GM23248 (cell line): ENCODE measurements at regions not wholly inside any gene's neighbourhood (a gene's known extent, or its start where the extent isn't known, plus 50 kb on each side); places are given as distances from the start of the nearest gene placed in this dataset.

ENCODE experiments used
- DNase-seq: peaks from one replicate; pipeline ENCODE4 v3.0.0-alpha.2; 2015
- H2AFZ ChIP-seq: fragments of 200-600 bp; sonication (generic); 2 replicates; pipeline ENCODE4 v1.6.1; 2016; ENCODE audit warnings: antibody characterized with exemption
- H3F3A ChIP-seq: fragments of 200-600 bp; sonication (generic); 2 replicates; pipeline ENCODE4 v1.6.1; 2016; ENCODE audit warnings: mild to moderate bottlenecking, antibody characterized with exemption, mixed run types; ENCODE audit not compliant: insufficient read depth
- H3K27ac ChIP-seq: fragments of 200-600 bp; sonication (generic); 2 replicates; pipeline ENCODE4 v1.5.1; 2016; ENCODE audit warnings: mild to moderate bottlenecking
- H3K27me3 ChIP-seq: fragments of 200-600 bp; sonication (generic); replicated peaks from 2 replicates; pipeline ENCODE4 v1.6.1; 2016; ENCODE audit warnings: mild to moderate bottlenecking; ENCODE audit not compliant: insufficient read depth
- H3K36me3 ChIP-seq: fragments of 200-600 bp; sonication (generic); 2 replicates; pipeline ENCODE4 v1.6.1; 2016; ENCODE audit warnings: low read depth, mild to moderate bottlenecking
- H3K4me1 ChIP-seq: fragments of 200-600 bp; sonication (generic); 2 replicates; pipeline ENCODE4 v1.6.1; 2016; ENCODE audit warnings: mild to moderate bottlenecking; ENCODE audit not compliant: insufficient read depth
- H3K4me2 ChIP-seq: fragments of 200-600 bp; sonication (generic); one replicate; pipeline ENCODE4 v1.6.1; 2016; ENCODE audit warnings: mild to moderate bottlenecking; ENCODE audit not compliant: unreplicated experiment
- H3K4me3 ChIP-seq: fragments of 200-600 bp; sonication (generic); 2 replicates; pipeline ENCODE4 v1.5.1; 2016; ENCODE audit warnings: mild to moderate bottlenecking
- H3K79me2 ChIP-seq: fragments of 200-600 bp; sonication (generic); 2 replicates; pipeline ENCODE4 v1.6.1; 2016; ENCODE audit warnings: mild to moderate bottlenecking; ENCODE audit not compliant: insufficient read depth
- H3K9ac ChIP-seq: fragments of 200-600 bp; sonication (generic); 2 replicates; pipeline ENCODE4 v1.6.1; 2016; ENCODE audit warnings: mild to moderate bottlenecking
- H3K9me2 ChIP-seq: fragments of 200-600 bp; sonication (generic); 2 replicates; pipeline ENCODE4 v1.6.1; 2016; ENCODE audit warnings: mixed run types, mild to moderate bottlenecking, moderate library complexity; ENCODE audit not compliant: insufficient read depth
- H3K9me3 ChIP-seq: fragments of 200-600 bp; sonication (generic); one replicate; pipeline ENCODE4 v1.6.1; 2017; ENCODE audit warnings: low read depth
- H4K20me1 ChIP-seq: fragments of 200-600 bp; sonication (generic); 2 replicates; pipeline ENCODE4 v1.6.0; 2016; ENCODE audit not compliant: insufficient read depth
- EZH2 ChIP-seq: fragments of 200-600 bp; sonication (generic); IDR thresholded peaks from 2 replicates; pipeline ENCODE4 v1.6.1; 2018; ENCODE audit warnings: antibody characterized with exemption, mild to moderate bottlenecking; ENCODE audit not compliant: insufficient read depth, poor library complexity, severe bottlenecking
- EZH2phosphoT487 ChIP-seq: fragments of 200-600 bp; sonication (generic); IDR thresholded peaks from 2 replicates; pipeline ENCODE4 v1.6.1; 2018; ENCODE audit warnings: antibody characterized with exemption, moderate library complexity, mild to moderate bottlenecking, low read depth; ENCODE audit not compliant: insufficient read depth
- WGBS, 2 experiments: methylation state at CpG; one replicate each; pipeline ENCODE4 v1.1.6; 2015 to 2017; ENCODE audit warnings: low lambda C conversion rate in 2 of 2, low coverage in 1 of 2; ENCODE audit errors: missing lambda C conversion rate in 2 of 2; 5-methylcytosine and 5-hydroxymethylcytosine counted together
- in situ Hi-C: fragments of 300-500 bp; cut with MboI; formaldehyde crosslinking; loops from 2 replicates; pipeline ENCODE4 v1.15.0; 2020

DNA sequence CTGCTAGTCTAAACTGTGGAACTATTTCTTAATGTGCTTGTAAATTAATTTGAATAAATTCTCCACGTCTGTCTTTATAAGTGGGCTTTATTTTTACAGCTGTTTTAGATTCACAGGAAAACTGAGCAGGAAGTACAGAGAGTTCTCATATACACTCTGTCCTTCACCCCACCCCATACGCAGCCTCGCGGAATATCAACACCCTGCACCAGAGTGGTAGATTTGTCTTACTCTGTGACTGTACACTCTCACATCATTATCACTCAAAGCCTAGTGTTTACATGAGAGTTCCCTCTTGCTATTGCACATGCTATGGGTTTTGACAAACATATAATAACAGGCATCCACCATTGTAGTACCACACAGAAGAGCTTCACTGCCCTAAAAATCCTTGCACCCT lies 179.7 kb upstream of the DAB2 start:
- H2AFZ ChIP-seq = no peak overlapping the region
- TF ChIP-seq EZH2 (no peak), EZH2phosphoT487 (no peak)
- no peaks in the 10 kb centered on the region for H3K27me3 ChIP-seq
- no peaks in the 10 kb centered on the region for H4K20me1 ChIP-seq
- no peaks in the 10 kb centered on the region for H3K9me2 ChIP-seq
- H3K36me3 ChIP-seq = no peaks in the 10 kb centered on the region
- no peaks in the 10 kb centered on the region for H3K79me2 ChIP-seq
- no peaks in the 10 kb centered on the region for H3F3A ChIP-seq
- H3K9ac ChIP-seq = no peak overlapping the region
- no peak for DNase-seq
- no peaks in the 10 kb centered on the region for H3K9me3 ChIP-seq
- H3K4me3 ChIP-seq = no peak overlapping the region
- WGBS, 2 experiments = 39 to 44% methylated on average over 4 of the region's 4 CpGs
- H3K4me2 ChIP-seq = no peak overlapping the region
- no peak overlapping the region for H3K27ac ChIP-seq
- in situ Hi-C loops = no loop called here
- H3K4me1 ChIP-seq = peaks cover 6% of the 10 kb centered on the region; the same call in 1 of the 2 replicates

DNA sequence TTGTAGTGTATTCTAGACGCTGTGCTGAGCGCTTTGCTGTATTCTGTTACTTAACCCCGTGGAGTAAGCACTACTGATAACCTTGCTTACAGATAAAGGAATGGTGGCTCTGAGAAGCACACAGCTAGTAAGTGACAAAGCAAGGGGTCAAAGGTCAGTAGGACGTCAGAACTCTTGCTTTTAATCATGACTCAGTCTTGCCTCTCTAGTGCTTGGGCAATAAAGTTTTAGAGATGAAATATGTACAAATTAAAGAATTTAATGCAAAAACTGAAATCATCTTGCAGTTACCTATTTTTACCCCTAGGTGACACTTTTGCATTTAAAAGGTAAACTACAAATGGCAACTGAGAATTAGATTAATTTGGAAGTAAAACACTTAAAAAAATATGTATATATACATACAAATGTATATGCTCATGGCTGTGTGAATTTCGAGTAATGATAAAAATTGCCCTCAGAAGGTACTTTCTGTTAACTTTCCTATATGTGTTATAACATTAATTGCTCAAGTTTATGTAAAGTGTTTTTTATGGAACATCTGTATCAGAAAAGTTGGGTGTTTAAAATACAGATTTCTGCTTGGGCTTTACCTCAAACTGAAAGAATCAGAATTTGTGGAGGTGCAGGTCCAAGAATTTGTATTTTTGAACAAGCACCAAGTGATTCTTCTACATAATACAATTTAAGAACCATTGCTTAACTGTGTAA lies 175.1 kb upstream of the DAB2 start:
- in situ Hi-C loops = loop anchor here (25.0 kb wide), 3 partner anchors 337 to 1287 kb away; no protein-coding TSS in a partner anchor
- Histone ChIP-seq H3K4me1 (0 out of 2 replicates have a peak, but pooled peaks cover 3% of the 10 kb centered on the region), H3K27ac (no peak overlapping the region), H4K20me1 (no peaks in the 10 kb centered on the region), H3K9me2 (no peaks in the 10 kb centered on the region), H3K36me3 (no peaks in the 10 kb centered on the region), H3F3A (no peaks in the 10 kb centered on the region), H3K4me3 (no peak overlapping the region), H3K4me2 (no peak overlapping the region), H3K79me2 (no peaks in the 10 kb centered on the region), H3K9me3 (no peaks in the 10 kb centered on the region), H3K27me3 (no peaks in the 10 kb centered on the region; the same call in 1 of the 2 replicates), H2AFZ (no peak overlapping the region), H3K9ac (no peak overlapping the region)
- 24 to 27% methylated on average over 5 of the region's 5 CpGs for WGBS, 2 experiments
- peak; percentile 76 for DNase-seq
- TF ChIP-seq EZH2phosphoT487 (no peak), EZH2 (no peak)

DNA sequence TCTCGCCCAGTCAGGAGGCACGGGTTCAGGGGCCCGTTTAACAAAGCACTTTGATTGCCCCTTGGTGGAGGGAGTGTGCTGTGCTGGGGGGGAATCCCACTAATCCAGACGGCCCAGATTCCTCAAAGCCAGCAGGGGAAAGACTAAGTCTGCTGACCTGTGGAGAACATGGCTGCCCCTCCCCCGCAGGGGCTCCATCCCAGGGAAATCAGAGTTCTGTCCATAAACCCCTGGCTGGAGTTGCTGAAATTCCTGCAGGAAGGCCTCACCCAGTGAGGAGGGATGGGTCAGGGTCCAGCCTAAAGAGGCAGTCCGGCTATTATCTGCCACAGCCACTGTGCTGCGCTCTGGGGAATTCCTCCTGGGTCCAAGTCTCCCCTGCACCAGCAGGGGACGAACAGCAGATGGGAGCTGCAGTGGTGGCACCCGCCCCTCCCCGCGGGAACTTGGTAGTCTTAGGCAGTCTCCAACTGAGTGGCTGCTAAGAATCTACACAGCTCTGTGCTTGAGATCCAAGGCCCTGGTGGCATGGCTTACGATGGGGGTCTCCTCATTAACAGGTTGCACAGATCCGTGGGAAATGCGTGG lies 174.0 kb upstream of the DAB2 start:
- Histone ChIP-seq H3K27ac (no peak overlapping the region), H3K9me3 (no peaks in the 10 kb centered on the region), H3K27me3 (no peaks in the 10 kb centered on the region; the same call in 1 of the 2 replicates), H3K9ac (no peak overlapping the region), H3K4me1 (0 out of 2 replicates have a peak, but pooled peaks cover 3% of the 10 kb centered on the region), H3K79me2 (no peaks in the 10 kb centered on the region), H2AFZ (no peak overlapping the region), H3K4me3 (no peak overlapping the region), H3F3A (no peaks in the 10 kb centered on the region), H3K36me3 (no peaks in the 10 kb centered on the region), H3K9me2 (no peaks in the 10 kb centered on the region), H4K20me1 (no peaks in the 10 kb centered on the region), H3K4me2 (no peak overlapping the region)
- no peak for DNase-seq
- TF ChIP-seq EZH2phosphoT487 (no peak), EZH2 (no peak)
- 84% methylated on average over 14 of the region's 14 CpGs for WGBS, 2 experiments
- in situ Hi-C loops = loop anchor here (25.0 kb wide), 3 partner anchors 339 to 1289 kb away; no protein-coding TSS in a partner anchor

DNA sequence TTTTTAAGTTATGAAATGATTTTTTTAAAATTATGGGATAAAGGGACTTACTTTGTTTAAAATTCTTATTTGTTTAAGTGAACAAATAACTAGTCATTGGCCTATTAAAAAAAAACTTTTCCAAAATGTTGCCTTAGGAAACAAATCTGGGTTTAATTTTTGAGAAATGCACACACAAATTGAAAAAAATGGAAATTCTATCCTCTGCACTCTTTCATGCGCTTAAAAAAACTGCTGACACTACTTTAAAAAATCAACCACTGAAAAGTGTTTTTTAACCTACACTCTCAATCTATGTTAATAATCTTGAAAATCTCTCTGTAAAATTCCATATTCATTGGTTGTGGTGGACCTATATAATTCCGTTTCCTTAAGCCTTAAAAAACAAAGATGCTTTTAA lies 163.4 kb upstream of the DAB2 start:
- Histone ChIP-seq H3K27me3 (no peaks in the 10 kb centered on the region; the same call in 1 of the 2 replicates), H3K9ac (no peak overlapping the region), H3K4me1 (peaks cover 12% of the 10 kb centered on the region; the same call in 1 of the 2 replicates), H3K9me3 (no peaks in the 10 kb centered on the region), H3K4me3 (no peak overlapping the region), H3K36me3 (no peaks in the 10 kb centered on the region), H4K20me1 (no peaks in the 10 kb centered on the region), H3K27ac (no peak overlapping the region), H3K4me2 (no peak overlapping the region), H3K9me2 (no peaks in the 10 kb centered on the region), H2AFZ (no peak overlapping the region), H3F3A (no peaks in the 10 kb centered on the region; the same call in 1 of the 2 replicates), H3K79me2 (no peaks in the 10 kb centered on the region)
- no peak for DNase-seq
- in situ Hi-C loops = loop anchor here (25.0 kb wide), 3 partner anchors 349 to 1299 kb away; no protein-coding TSS in a partner anchor
- 67 to 72% methylated on average over 2 of the region's 2 CpGs for whole genome bisulfite sequencing, 2 experiments
- no peak for TF ChIP-seq EZH2phosphoT487
- TF ChIP-seq EZH2 = no peak
